HUES6 (cell line): ENCODE measurements at regions not wholly inside any gene's neighbourhood (a gene's known extent, or its start where the extent isn't known, plus 50 kb on each side); places are given as distances from the start of the nearest gene placed in this dataset.
A peak's percentile ranks its signal among the peaks of the same experiment; 100 is the strongest.
"Not testable (repeated sequence)": the region's sequence is repeated elsewhere in the genome, so short reads cannot be mapped to it uniquely, and the experiment has no call there.

Experiments
- H3K27ac ChIP-seq: 2 replicates; pipeline ENCODE4 v1.7.0; 2013; ENCODE audit warnings: low read depth, mild to moderate bottlenecking, low read length, inconsistent platforms
- H3K27me3 ChIP-seq: 2 replicates; pipeline ENCODE4 v1.6.1; 2013; ENCODE audit warnings: low read length; ENCODE audit not compliant: control insufficient read depth, insufficient read depth
- H3K36me3 ChIP-seq: 2 replicates; pipeline ENCODE4 v1.6.1; 2013; ENCODE audit warnings: low read length; ENCODE audit not compliant: control insufficient read depth, insufficient read depth
- H3K4me1 ChIP-seq: 2 replicates; pipeline ENCODE4 v1.6.1; 2013; ENCODE audit warnings: low read length; ENCODE audit not compliant: control insufficient read depth, insufficient read depth
- H3K4me3 ChIP-seq: 2 replicates; pipeline ENCODE4 v1.5.1; 2013; ENCODE audit warnings: low read depth, low read length
- H3K9ac ChIP-seq: one replicate; pipeline ENCODE4 v1.6.1; 2013; ENCODE audit warnings: mild to moderate bottlenecking, low read length
- H3K9me3 ChIP-seq: 2 replicates; pipeline ENCODE4 v1.6.1; 2013; ENCODE audit warnings: low read depth, low read length; ENCODE audit not compliant: control insufficient read depth, insufficient read depth

DNA sequence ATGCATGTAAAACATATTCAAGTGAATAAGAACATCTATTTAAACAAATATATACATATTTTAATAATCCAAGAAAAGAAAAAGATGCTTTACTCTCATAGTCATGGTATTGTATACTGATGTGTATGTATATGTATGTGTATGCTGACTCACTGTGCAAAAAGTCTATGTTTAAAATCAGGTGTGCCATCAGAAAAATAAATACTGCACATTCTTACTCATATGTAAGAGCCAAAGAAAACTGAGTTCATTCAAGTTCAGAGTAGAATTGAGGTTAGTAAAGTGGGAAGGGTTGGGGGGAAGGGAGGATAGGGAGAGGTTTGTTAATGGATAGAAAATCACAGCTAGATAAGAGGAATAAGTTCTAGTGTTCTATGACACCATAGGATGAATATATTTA is 403.9 kb upstream of the SMIM31 start:
- Histone ChIP-seq H3K4me3 (peak overlapping the region; percentile 49; the same call in 1 of the 2 replicates), H3K27ac (no peak overlapping the region), H3K9me3 (no peaks in the 10 kb centered on the region), H3K9ac (no peak overlapping the region), H3K36me3 (no peaks in the 10 kb centered on the region), H3K27me3 (no peaks in the 10 kb centered on the region), H3K4me1 (no peaks in the 10 kb centered on the region)

DNA sequence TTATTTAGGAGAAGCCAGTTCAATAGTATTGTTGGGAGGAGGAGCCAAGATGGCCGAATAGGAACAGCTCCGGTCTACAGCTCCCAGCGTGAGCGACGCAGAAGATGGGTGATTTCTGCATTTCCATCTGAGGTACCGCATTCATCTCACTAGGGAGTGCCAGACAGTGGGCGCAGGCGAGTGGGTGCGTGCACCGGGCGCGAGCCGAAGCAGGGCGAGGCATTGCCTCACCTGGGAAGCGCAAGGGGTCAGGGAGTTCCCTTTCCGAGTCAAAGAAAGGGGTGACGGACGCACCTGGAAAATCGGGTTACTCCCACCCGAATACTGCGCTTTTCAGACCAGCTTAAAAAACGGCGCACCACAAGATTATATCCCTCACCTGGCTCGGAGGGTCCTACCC is 403.2 kb upstream of the SMIM31 start:
- H3K27me3 ChIP-seq, H3K27ac ChIP-seq, H3K4me1 ChIP-seq, H3K36me3 ChIP-seq, H3K9ac ChIP-seq, H3K9me3 ChIP-seq: not testable (repeated sequence)
- H3K4me3 ChIP-seq: peak overlapping the region; percentile 49; the same call in 1 of the 2 replicates

DNA sequence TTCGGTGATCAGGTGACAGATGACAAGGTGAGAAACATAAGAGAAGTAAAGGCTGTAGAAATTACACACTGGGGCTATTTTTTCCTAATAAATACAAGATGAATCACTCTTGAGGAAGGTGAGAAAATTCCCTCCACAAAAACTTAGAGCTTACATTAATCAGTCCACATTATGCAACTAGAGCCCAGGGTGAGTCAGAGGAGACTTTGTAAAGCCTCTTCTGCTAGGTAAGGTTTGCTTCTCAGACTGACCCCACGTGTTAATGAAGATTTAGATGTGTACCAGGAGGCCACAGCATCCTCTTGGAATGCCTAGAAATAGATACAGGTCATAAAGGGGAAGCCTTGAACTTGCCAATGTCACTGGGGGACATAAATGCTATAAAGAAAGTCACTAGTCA is 396.0 kb upstream of the SMIM31 start:
- Histone ChIP-seq H3K9me3 (no peaks in the 10 kb centered on the region), H3K4me1 (no peaks in the 10 kb centered on the region), H3K36me3 (no peaks in the 10 kb centered on the region), H3K9ac (no peak overlapping the region), H3K4me3 (no peak overlapping the region), H3K27ac (no peak overlapping the region), H3K27me3 (no peaks in the 10 kb centered on the region)

DNA sequence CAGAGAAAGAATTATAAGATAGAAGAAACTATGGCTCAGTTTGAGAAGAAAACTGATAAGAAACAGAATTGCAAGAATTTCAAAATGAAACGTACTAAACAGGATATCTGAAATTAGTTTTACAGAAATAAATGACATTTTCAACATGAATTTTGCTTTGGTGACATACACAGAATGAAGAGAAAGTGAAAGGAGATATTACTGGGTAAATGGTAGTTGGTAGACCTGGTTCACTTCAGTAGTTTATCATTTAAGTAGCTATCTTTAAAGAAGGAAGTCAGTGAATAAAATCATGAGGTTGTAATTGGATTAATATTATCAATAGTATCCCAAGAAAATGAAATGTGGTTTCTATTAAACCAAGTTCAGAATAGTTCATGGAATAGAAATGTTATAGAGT is 395.5 kb upstream of the SMIM31 start:
- no peak overlapping the region for H3K9ac ChIP-seq
- no peak overlapping the region for H3K4me3 ChIP-seq
- H3K27ac ChIP-seq: no peak overlapping the region
- H3K36me3 ChIP-seq: no peaks in the 10 kb centered on the region
- no peaks in the 10 kb centered on the region for H3K4me1 ChIP-seq
- no peaks in the 10 kb centered on the region for H3K9me3 ChIP-seq
- no peaks in the 10 kb centered on the region for H3K27me3 ChIP-seq

DNA sequence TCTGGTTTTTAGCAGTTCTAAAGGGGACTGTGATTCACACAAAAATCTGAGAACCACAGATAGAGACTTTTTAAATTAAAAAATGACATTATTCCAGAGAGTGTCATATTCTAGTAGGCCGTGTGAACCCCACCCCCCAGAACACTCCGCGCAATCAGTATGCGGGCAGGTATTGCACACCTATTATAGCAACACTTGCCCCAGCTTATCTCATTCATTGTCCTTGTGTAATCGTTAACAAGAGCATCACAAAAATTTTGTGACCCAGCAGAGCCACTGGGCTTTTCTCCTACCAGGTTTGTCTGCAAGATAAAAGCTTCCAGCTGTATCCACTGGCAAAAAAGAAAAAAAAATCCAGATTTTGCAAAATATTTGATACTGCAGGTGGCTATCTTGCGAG is 394.1 kb upstream of the SMIM31 start:
- Histone ChIP-seq H3K9me3 (no peaks in the 10 kb centered on the region), H3K4me3 (no peak overlapping the region), H3K27me3 (no peaks in the 10 kb centered on the region), H3K36me3 (no peaks in the 10 kb centered on the region), H3K4me1 (no peaks in the 10 kb centered on the region), H3K9ac (no peak overlapping the region), H3K27ac (no peak overlapping the region)

DNA sequence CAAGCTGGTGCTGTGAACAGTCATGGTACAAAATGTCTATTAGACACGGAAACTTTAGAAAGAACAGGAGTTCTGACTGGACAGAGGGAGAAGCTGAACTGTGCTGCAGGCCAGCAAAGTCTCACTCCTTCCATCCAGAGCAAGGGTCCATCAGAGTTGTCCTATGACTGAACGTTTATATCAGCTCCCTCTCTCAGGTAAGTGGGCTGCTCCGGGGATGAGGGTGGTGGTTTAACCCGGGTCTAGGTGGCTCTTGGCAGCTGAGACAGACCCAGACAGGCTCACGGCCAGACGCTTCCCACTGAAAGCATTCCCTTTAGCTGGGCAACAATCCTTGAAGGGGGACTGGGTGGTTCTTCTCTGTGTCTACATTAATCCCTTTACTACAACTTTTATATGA is 385.0 kb upstream of the SMIM31 start:
- Histone ChIP-seq H3K9ac (no peak overlapping the region), H3K36me3 (no peaks in the 10 kb centered on the region), H3K9me3 (no peaks in the 10 kb centered on the region), H3K27me3 (no peaks in the 10 kb centered on the region), H3K27ac (no peak overlapping the region), H3K4me3 (no peak overlapping the region), H3K4me1 (no peaks in the 10 kb centered on the region)

DNA sequence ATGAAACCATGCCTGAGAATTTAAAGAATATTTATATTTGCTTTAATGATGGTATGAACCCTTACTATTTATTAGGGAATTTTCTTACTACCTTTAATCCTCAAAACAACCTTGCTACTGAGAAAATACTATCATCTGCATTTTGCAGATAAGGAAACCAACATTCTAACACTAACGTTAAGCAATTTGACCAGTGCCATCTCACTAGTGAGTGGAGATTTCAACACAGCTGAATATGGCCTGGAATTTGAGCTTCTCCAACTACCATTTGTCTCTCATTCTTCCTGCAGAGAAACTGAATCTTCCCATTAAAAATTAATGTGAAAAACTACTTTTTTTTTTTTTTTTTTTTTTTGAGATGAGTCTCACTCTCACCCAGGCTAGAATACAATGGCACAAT is 380.9 kb upstream of the SMIM31 start:
- Histone ChIP-seq H3K9me3 (no peaks in the 10 kb centered on the region), H3K27me3 (no peaks in the 10 kb centered on the region), H3K9ac (no peak overlapping the region), H3K36me3 (no peaks in the 10 kb centered on the region), H3K4me1 (no peaks in the 10 kb centered on the region), H3K27ac (no peak overlapping the region), H3K4me3 (no peak overlapping the region)

DNA sequence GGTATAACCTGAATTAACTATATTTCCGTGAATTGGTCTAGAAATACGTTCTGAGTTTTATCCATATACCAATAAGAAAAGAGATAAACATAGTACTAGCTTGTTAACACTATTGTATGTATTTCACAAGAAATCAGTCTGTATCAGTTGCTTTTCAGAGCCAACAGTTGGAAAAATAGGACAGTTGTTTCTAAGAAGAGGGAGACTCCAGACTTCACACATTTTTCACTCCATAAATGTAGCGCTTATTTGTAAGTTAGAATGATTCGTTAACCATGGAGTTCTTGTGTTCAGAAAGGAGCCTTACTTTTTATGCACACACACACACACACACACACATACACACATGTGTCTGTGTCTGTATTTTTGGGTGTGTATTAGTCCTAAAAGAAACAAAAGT is 376.7 kb upstream of the SMIM31 start:
- Histone ChIP-seq H3K4me1 (no peaks in the 10 kb centered on the region), H3K9ac (no peak overlapping the region), H3K27me3 (peaks cover 17% of the 10 kb centered on the region), H3K9me3 (no peaks in the 10 kb centered on the region), H3K36me3 (no peaks in the 10 kb centered on the region), H3K27ac (no peak overlapping the region), H3K4me3 (no peak overlapping the region)

DNA sequence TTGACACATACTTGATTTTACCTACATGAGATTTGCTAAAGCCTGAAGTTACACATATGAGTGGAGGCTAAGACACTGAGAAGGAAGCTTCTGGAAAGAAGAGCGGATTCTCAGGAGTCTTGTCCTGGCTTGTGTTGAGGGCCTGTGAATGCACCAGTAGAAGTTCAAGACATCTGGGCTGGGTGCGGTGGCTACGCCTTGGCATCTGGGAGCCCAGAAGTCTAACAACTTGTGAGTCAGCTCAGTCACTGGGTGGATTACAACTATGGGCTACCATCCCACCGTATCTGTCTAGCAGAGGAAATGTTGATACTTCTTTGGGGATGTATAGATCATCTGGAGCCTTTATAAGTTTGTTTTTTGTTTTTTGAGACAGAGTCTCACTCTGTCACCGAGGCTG is 375.6 kb upstream of the SMIM31 start:
- H3K36me3 ChIP-seq: no peaks in the 10 kb centered on the region
- no peaks in the 10 kb centered on the region for H3K9me3 ChIP-seq
- peaks cover 28% of the 10 kb centered on the region for H3K27me3 ChIP-seq
- H3K4me3 ChIP-seq: no peak overlapping the region
- no peaks in the 10 kb centered on the region for H3K4me1 ChIP-seq
- no peak overlapping the region for H3K27ac ChIP-seq
- H3K9ac ChIP-seq: no peak overlapping the region

DNA sequence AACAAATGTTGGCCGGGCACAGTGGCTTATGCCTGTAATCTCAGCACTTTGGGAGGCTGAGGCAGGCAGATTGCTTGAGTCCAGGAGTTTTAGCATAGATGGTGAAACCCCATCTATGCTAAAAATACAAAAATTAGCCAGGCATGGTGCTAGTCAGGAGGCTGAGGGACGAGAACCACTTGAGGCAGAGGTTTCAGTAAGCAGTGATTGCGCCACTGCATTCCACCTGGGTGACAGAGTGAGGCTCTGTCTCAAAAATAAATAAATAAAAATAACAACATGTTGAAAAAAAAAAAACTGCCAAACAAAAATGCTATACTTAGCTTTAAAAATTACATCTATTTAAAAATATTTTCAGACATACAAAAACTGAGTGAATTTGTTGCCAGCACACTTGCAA is 374.2 kb upstream of the SMIM31 start:
- Histone ChIP-seq H3K36me3 (no peaks in the 10 kb centered on the region), H3K4me3 (no peak overlapping the region), H3K9ac (no peak overlapping the region), H3K27ac (no peak overlapping the region), H3K9me3 (no peaks in the 10 kb centered on the region), H3K27me3 (peaks cover 41% of the 10 kb centered on the region), H3K4me1 (no peaks in the 10 kb centered on the region)

DNA sequence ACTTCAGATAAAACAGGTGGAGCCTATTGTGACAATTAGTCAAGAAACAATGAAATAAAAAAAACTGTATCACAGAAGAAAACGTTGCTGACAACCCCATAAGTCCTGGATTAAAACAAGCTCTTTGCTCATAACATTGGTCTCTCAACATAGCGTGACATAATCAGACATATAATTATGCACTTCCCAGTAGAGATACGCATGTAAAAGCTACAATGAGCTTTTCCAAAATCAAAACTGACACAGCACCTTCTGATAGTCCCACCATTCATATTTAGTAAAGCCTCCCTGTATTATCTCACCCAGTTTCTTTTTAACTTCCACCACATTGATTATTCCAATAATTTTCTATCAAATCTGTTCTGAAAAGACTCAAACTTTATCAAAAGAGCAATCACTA is 372.1 kb upstream of the SMIM31 start:
- Histone ChIP-seq H3K4me1 (no peaks in the 10 kb centered on the region), H3K4me3 (no peak overlapping the region), H3K27ac (no peak overlapping the region), H3K9me3 (no peaks in the 10 kb centered on the region), H3K27me3 (peaks cover 54% of the 10 kb centered on the region), H3K9ac (no peak overlapping the region), H3K36me3 (no peaks in the 10 kb centered on the region)

DNA sequence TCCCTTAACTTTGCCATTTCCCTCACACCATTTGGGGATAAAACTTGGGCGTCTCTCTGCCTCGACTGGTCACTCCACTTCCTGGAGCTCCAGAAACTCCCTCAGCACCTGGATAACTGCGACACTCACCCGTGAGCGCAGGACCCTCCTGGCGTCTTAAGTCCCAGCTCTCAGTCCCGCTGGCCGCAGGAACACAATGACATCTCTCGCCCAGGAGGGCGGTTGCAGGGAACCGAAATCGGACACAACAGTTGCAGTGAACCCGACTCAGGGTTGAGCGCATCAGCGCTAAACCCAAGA is 370.9 kb upstream of the SMIM31 start:
- H3K9ac ChIP-seq: no peak overlapping the region
- no peak overlapping the region for H3K27ac ChIP-seq
- H3K27me3 ChIP-seq: peaks cover 54% of the 10 kb centered on the region
- H3K4me1 ChIP-seq: no peaks in the 10 kb centered on the region
- peak overlapping the region; percentile 82 for H3K4me3 ChIP-seq
- H3K36me3 ChIP-seq: no peaks in the 10 kb centered on the region
- no peaks in the 10 kb centered on the region for H3K9me3 ChIP-seq
